HEK293T (cell line): ENCODE measurements at regions not wholly inside any gene's neighbourhood (a gene's known extent, or its start where the extent isn't known, plus 50 kb on each side); places are given as distances from the start of the nearest gene placed in this dataset.
"Not testable (repeated sequence)": the region's sequence is repeated elsewhere in the genome, so short reads cannot be mapped to it uniquely, and the experiment has no call there.

Experiments used
- CTCF ChIA-PET: fragments of 350-600 bp; formaldehyde crosslinking; extraction: SDS; loops from one replicate; lab custom pipeline; 2021; ENCODE audit warnings: antibody characterized with exemption, inconsistent platforms; lab: Yijun Ruan, JAX
- POLR2A ChIA-PET: fragments of 350-600 bp; formaldehyde crosslinking; extraction: SDS; loops from one replicate; lab custom pipeline; 2020; ENCODE audit warnings: antibody characterized with exemption, inconsistent platforms; lab: Yijun Ruan, JAX
- DNase-seq: peaks from one replicate; pipeline ENCODE4 v3.0.0; 2012; ENCODE audit warnings: mixed read lengths; ENCODE audit errors: extremely low spot score
- ARNT ChIP-seq: fragments of 450-650 bp; IDR thresholded peaks from 2 replicates; pipeline ENCODE4 v1.6.1; 2017; ENCODE audit warnings: mild to moderate bottlenecking
- BHLHE40 ChIP-seq: fragments of 450-650 bp; IDR thresholded peaks from 2 replicates; pipeline ENCODE4 v1.6.1; 2016; ENCODE audit warnings: mild to moderate bottlenecking, moderate library complexity, borderline replicate concordance
- CTBP1 ChIP-seq: fragments of 450-650 bp; IDR thresholded peaks from 2 replicates; pipeline ENCODE4 v1.6.1; 2016; ENCODE audit warnings: borderline replicate concordance
- ELF4 ChIP-seq: fragments of 450-650 bp; IDR thresholded peaks from 2 replicates; pipeline ENCODE4 v1.6.1; 2017; ENCODE audit warnings: antibody characterized with exemption
- FOXA1 ChIP-seq: fragments of 450-650 bp; IDR thresholded peaks from 2 replicates; pipeline ENCODE4 v1.6.1; 2016; ENCODE audit warnings: mild to moderate bottlenecking
- FOXM1 ChIP-seq: fragments of 450-650 bp; IDR thresholded peaks from 2 replicates; pipeline ENCODE4 v1.6.1; 2017; ENCODE audit warnings: mild to moderate bottlenecking, borderline replicate concordance
- HDGF ChIP-seq: fragments of 450-650 bp; IDR thresholded peaks from 2 replicates; pipeline ENCODE4 v1.6.1; 2017; ENCODE audit warnings: antibody characterized with exemption, borderline replicate concordance
- L3MBTL2 ChIP-seq: fragments of 450-650 bp; conservative IDR thresholded peaks from 2 replicates; pipeline ENCODE4 v1.6.1; 2016; ENCODE audit warnings: mild to moderate bottlenecking
- LEF1 ChIP-seq: fragments of 450-650 bp; IDR thresholded peaks from 2 replicates; pipeline ENCODE4 v1.6.1; 2017; ENCODE audit warnings: mild to moderate bottlenecking, borderline replicate concordance
- NFRKB ChIP-seq: fragments of 450-650 bp; IDR thresholded peaks from 2 replicates; pipeline ENCODE4 v1.6.1; 2016; ENCODE audit warnings: mild to moderate bottlenecking, moderate library complexity
- PKNOX1 ChIP-seq: fragments of 450-650 bp; IDR thresholded peaks from 2 replicates; pipeline ENCODE4 v1.6.1; 2016
- SP1 ChIP-seq: fragments of 450-650 bp; IDR thresholded peaks from 2 replicates; pipeline ENCODE4 v1.6.1; 2017
- SUZ12 ChIP-seq: fragments of 450-650 bp; IDR thresholded peaks from 2 replicates; pipeline ENCODE4 v1.6.1; 2016; ENCODE audit warnings: mild to moderate bottlenecking
- TARDBP ChIP-seq: fragments of 450-650 bp; IDR thresholded peaks from 2 replicates; pipeline ENCODE4 v1.6.1; 2016
- ZNF384 ChIP-seq: fragments of 450-650 bp; IDR thresholded peaks from 2 replicates; pipeline ENCODE4 v1.6.1; 2016

GRCh38 chr2:146984014-146984413 is 860.8 kb upstream of the ACVR2A start:
- POLR2A ChIA-PET, result no interaction called here
- no peak for TF ChIP-seq SUZ12
- no peak for TF ChIP-seq LEF1
- TF ChIP-seq BHLHE40, result 0 out of 2 replicates have a peak, but pooled peaks have one; percentile 49
- TF ChIP-seq TARDBP, result no peak
- peak; percentile 8 for DNase-seq
- CTCF ChIA-PET, result interaction anchor here (0.7 kb wide), 1 partner anchor 229 kb away, joined by 4 read pairs; no protein-coding TSS in a partner anchor

- TF ChIP-seq NFRKB, result no peak
- DNase-seq, result no peak
- POLR2A ChIA-PET, result no interaction called here
- CTCF ChIA-PET, result no interaction called here
Observed at GRCh38 chr2:146982393-146982846, 862.4 kb upstream of the ACVR2A start.

- TF ChIP-seq FOXM1, result no peak
- TF ChIP-seq LEF1, result no peak
- TF ChIP-seq TARDBP, result no peak
- no peak for TF ChIP-seq SP1
- no peak for TF ChIP-seq CTBP1
- TF ChIP-seq ARNT, result no peak
- no peak for TF ChIP-seq L3MBTL2
- TF ChIP-seq ZNF384, result no peak
- no peak for TF ChIP-seq SUZ12
- TF ChIP-seq ELF4, result no peak
- TF ChIP-seq HDGF, result no peak
- TF ChIP-seq PKNOX1, result no peak
- DNase-seq, result no peak
- POLR2A ChIA-PET, result no interaction called here
- CTCF ChIA-PET, result no interaction called here
Observed at GRCh38 chr2:146981921-146982320, 862.9 kb upstream of the ACVR2A start.

GRCh38 chr2:146979746-146980145 is 865.1 kb upstream of the ACVR2A start:
- TF ChIP-seq ELF4 (no peak), BHLHE40 (no peak), SUZ12 (no peak)
- ChIA-PET POLR2A (no interaction called here), CTCF (no interaction called here)
- DNase-seq, result no peak

- TF ChIP-seq ARNT (no peak), CTBP1 (no peak), L3MBTL2 (no peak), FOXM1 (no peak), SUZ12 (no peak), HDGF (no peak)
- CTCF ChIA-PET, result no interaction called here
- DNase-seq, result no peak
- POLR2A ChIA-PET, result no interaction called here
Observed at GRCh38 chr2:146978577-146979555, 866.0 kb upstream of the ACVR2A start.

- DNase-seq, POLR2A ChIA-PET, CTCF ChIA-PET: not testable (repeated sequence)
Observed at GRCh38 chr2:146970981-146971380, 873.8 kb upstream of the ACVR2A start.

- CTCF ChIA-PET, POLR2A ChIA-PET, DNase-seq: not testable (repeated sequence)
Observed at GRCh38 chr2:146969703-146970102, 875.1 kb upstream of the ACVR2A start.

- POLR2A ChIA-PET, result no interaction called here
- CTCF ChIA-PET, result no interaction called here
- no peak for DNase-seq
- no peak for TF ChIP-seq L3MBTL2
- no peak for TF ChIP-seq ARNT
- no peak for TF ChIP-seq NFRKB
- no peak for TF ChIP-seq HDGF
- no peak for TF ChIP-seq CTBP1
- TF ChIP-seq TARDBP, result no peak
- TF ChIP-seq FOXA1, result no peak
Observed at GRCh38 chr2:146964494-146964893, 880.3 kb upstream of the ACVR2A start.

GRCh38 chr2:146954544-146954943 is 890.3 kb upstream of the ACVR2A start:
- ChIA-PET CTCF (no interaction called here), POLR2A (no interaction called here)
- DNase-seq, result no peak
- TF ChIP-seq BHLHE40, result no peak
